ENCODE measurements at regions not wholly inside any gene's neighbourhood (a gene's known extent, or its start where the extent isn't known, plus 50 kb on each side); places are given as distances from the start of the nearest gene placed in this dataset.
A peak's percentile ranks its signal among the peaks of the same experiment; 100 is the strongest.

- no peak overlapping the region for H3K4me3 ChIP-seq (ENCODE audit: insufficient read depth, low read depth, low read length)
- H3K4me1 ChIP-seq (ENCODE audit: control insufficient read depth, insufficient read depth, low read length), result peaks cover 6% of the 10 kb centered on the region
- WGBS, 2 experiments, result 93 to 95% methylated on average over 5 of the region's 5 CpGs
- no peaks in the 10 kb centered on the region for H3K36me3 ChIP-seq (ENCODE audit: control insufficient read depth, insufficient read depth, low read length)
- no peaks in the 10 kb centered on the region for H3K27me3 ChIP-seq (ENCODE audit: control insufficient read depth, insufficient read depth, low read length, poor library complexity, severe bottlenecking)
- H3K27ac ChIP-seq (ENCODE audit: insufficient read depth, low read depth, low read length, poor library complexity, severe bottlenecking), result no peak overlapping the region
- no peaks in the 10 kb centered on the region for H3K9me3 ChIP-seq (ENCODE audit: control insufficient read depth, low read length)
Measured at GRCh38 chr6:163951326-163951725, 536.8 kb downstream of the QKI start.

GRCh38 chr6:163950159-163950558 is 535.6 kb downstream of the QKI start:
- Histone ChIP-seq H3K27ac (ENCODE audit: insufficient read depth, low read depth, low read length, poor library complexity, severe bottlenecking) (no peak overlapping the region), H3K27me3 (ENCODE audit: control insufficient read depth, insufficient read depth, low read length, poor library complexity, severe bottlenecking) (no peaks in the 10 kb centered on the region), H3K4me3 (ENCODE audit: insufficient read depth, low read depth, low read length) (no peak overlapping the region), H3K4me1 (ENCODE audit: control insufficient read depth, insufficient read depth, low read length) (peaks cover 16% of the 10 kb centered on the region), H3K36me3 (ENCODE audit: control insufficient read depth, insufficient read depth, low read length) (no peaks in the 10 kb centered on the region), H3K9me3 (ENCODE audit: control insufficient read depth, low read length) (no peaks in the 10 kb centered on the region)
- WGBS, 2 experiments, result 89 to 96% methylated on average over 3 of the region's 3 CpGs

- H3K9me3 ChIP-seq (ENCODE audit: control insufficient read depth, low read length), result no peaks in the 10 kb centered on the region
- WGBS, 2 experiments, result 90% methylated on average over 4 of the region's 4 CpGs
- no peaks in the 10 kb centered on the region for H3K36me3 ChIP-seq (ENCODE audit: control insufficient read depth, insufficient read depth, low read length)
- H3K4me3 ChIP-seq (ENCODE audit: insufficient read depth, low read depth, low read length), result no peak overlapping the region
- no peaks in the 10 kb centered on the region for H3K27me3 ChIP-seq (ENCODE audit: control insufficient read depth, insufficient read depth, low read length, poor library complexity, severe bottlenecking)
- H3K27ac ChIP-seq (ENCODE audit: insufficient read depth, low read depth, low read length, poor library complexity, severe bottlenecking), result no peak overlapping the region
- peaks cover 23% of the 10 kb centered on the region for H3K4me1 ChIP-seq (ENCODE audit: control insufficient read depth, insufficient read depth, low read length)
Measured at GRCh38 chr6:163949431-163949830, 534.9 kb downstream of the QKI start.

- Histone ChIP-seq H3K4me1 (ENCODE audit: control insufficient read depth, insufficient read depth, low read length) (peaks cover 31% of the 10 kb centered on the region), H3K4me3 (ENCODE audit: insufficient read depth, low read depth, low read length) (no peak overlapping the region), H3K36me3 (ENCODE audit: control insufficient read depth, insufficient read depth, low read length) (no peaks in the 10 kb centered on the region), H3K9me3 (ENCODE audit: control insufficient read depth, low read length) (no peaks in the 10 kb centered on the region), H3K27me3 (ENCODE audit: control insufficient read depth, insufficient read depth, low read length, poor library complexity, severe bottlenecking) (no peaks in the 10 kb centered on the region), H3K27ac (ENCODE audit: insufficient read depth, low read depth, low read length, poor library complexity, severe bottlenecking) (no peak overlapping the region)
- 92 to 95% methylated on average over 3 to 5 of the region's 5 CpGs for WGBS, 2 experiments
Measured at GRCh38 chr6:163948250-163948649, 533.7 kb downstream of the QKI start.

- Histone ChIP-seq H3K4me3 (ENCODE audit: insufficient read depth, low read depth, low read length) (no peak overlapping the region), H3K27ac (ENCODE audit: insufficient read depth, low read depth, low read length, poor library complexity, severe bottlenecking) (no peak overlapping the region), H3K9me3 (ENCODE audit: control insufficient read depth, low read length) (no peaks in the 10 kb centered on the region), H3K36me3 (ENCODE audit: control insufficient read depth, insufficient read depth, low read length) (no peaks in the 10 kb centered on the region), H3K4me1 (ENCODE audit: control insufficient read depth, insufficient read depth, low read length) (peaks cover 34% of the 10 kb centered on the region), H3K27me3 (ENCODE audit: control insufficient read depth, insufficient read depth, low read length, poor library complexity, severe bottlenecking) (no peaks in the 10 kb centered on the region)
- 95 to 97% methylated on average over 3 of the region's 3 CpGs for WGBS, 2 experiments
Measured at GRCh38 chr6:163947276-163947675, 532.8 kb downstream of the QKI start.

- Histone ChIP-seq H3K9me3 (ENCODE audit: control insufficient read depth, low read length) (no peaks in the 10 kb centered on the region), H3K4me1 (ENCODE audit: control insufficient read depth, insufficient read depth, low read length) (peaks cover 39% of the 10 kb centered on the region), H3K27ac (ENCODE audit: insufficient read depth, low read depth, low read length, poor library complexity, severe bottlenecking) (no peak overlapping the region), H3K27me3 (ENCODE audit: control insufficient read depth, insufficient read depth, low read length, poor library complexity, severe bottlenecking) (no peaks in the 10 kb centered on the region), H3K36me3 (ENCODE audit: control insufficient read depth, insufficient read depth, low read length) (no peaks in the 10 kb centered on the region), H3K4me3 (ENCODE audit: insufficient read depth, low read depth, low read length) (no peak overlapping the region)
- 88 to 94% methylated on average over 6 to 7 of the region's 7 CpGs for WGBS, 2 experiments
Measured at GRCh38 chr6:163946437-163946836, 531.9 kb downstream of the QKI start.

- WGBS, 2 experiments, result 93 to 95% methylated on average over 6 to 7 of the region's 7 CpGs
- Histone ChIP-seq H3K36me3 (ENCODE audit: control insufficient read depth, insufficient read depth, low read length) (no peaks in the 10 kb centered on the region), H3K27ac (ENCODE audit: insufficient read depth, low read depth, low read length, poor library complexity, severe bottlenecking) (no peak overlapping the region), H3K4me3 (ENCODE audit: insufficient read depth, low read depth, low read length) (no peak overlapping the region), H3K4me1 (ENCODE audit: control insufficient read depth, insufficient read depth, low read length) (peaks cover 42% of the 10 kb centered on the region), H3K27me3 (ENCODE audit: control insufficient read depth, insufficient read depth, low read length, poor library complexity, severe bottlenecking) (no peaks in the 10 kb centered on the region), H3K9me3 (ENCODE audit: control insufficient read depth, low read length) (no peaks in the 10 kb centered on the region)
Measured at GRCh38 chr6:163945808-163946207, 531.3 kb downstream of the QKI start.

GRCh38 chr6:163944897-163945296 is 530.4 kb downstream of the QKI start:
- H3K4me1 ChIP-seq (ENCODE audit: control insufficient read depth, insufficient read depth, low read length), result peaks cover 42% of the 10 kb centered on the region
- 25 to 28% methylated on average over 11 of the region's 11 CpGs for WGBS, 2 experiments

GRCh38 chr6:163943607-163944385 is 529.3 kb downstream of the QKI start:
- Histone ChIP-seq H3K9me3 (ENCODE audit: control insufficient read depth, low read length) (no peaks in the 10 kb centered on the region), H3K4me1 (ENCODE audit: control insufficient read depth, insufficient read depth, low read length) (peaks cover 42% of the 10 kb centered on the region), H3K27me3 (ENCODE audit: control insufficient read depth, insufficient read depth, low read length, poor library complexity, severe bottlenecking) (no peaks in the 10 kb centered on the region), H3K4me3 (ENCODE audit: insufficient read depth, low read depth, low read length) (no peak overlapping the region), H3K27ac (ENCODE audit: insufficient read depth, low read depth, low read length, poor library complexity, severe bottlenecking) (peak overlapping the region; percentile 94), H3K36me3 (ENCODE audit: control insufficient read depth, insufficient read depth, low read length) (no peaks in the 10 kb centered on the region)
- WGBS, 2 experiments, result 0% methylated on average over 15 of the region's 16 CpGs

More at GRCh38 chr6:163944897-163945296, 530.4 kb downstream of the QKI start:
- Histone ChIP-seq H3K27me3 (ENCODE audit: control insufficient read depth, insufficient read depth, low read length, poor library complexity, severe bottlenecking) (no peaks in the 10 kb centered on the region), H3K27ac (ENCODE audit: insufficient read depth, low read depth, low read length, poor library complexity, severe bottlenecking) (no peak overlapping the region), H3K9me3 (ENCODE audit: control insufficient read depth, low read length) (no peaks in the 10 kb centered on the region), H3K36me3 (ENCODE audit: control insufficient read depth, insufficient read depth, low read length) (no peaks in the 10 kb centered on the region), H3K4me3 (ENCODE audit: insufficient read depth, low read depth, low read length) (no peak overlapping the region)

- Histone ChIP-seq H3K27me3 (ENCODE audit: control insufficient read depth, insufficient read depth, low read length, poor library complexity, severe bottlenecking) (no peaks in the 10 kb centered on the region), H3K36me3 (ENCODE audit: control insufficient read depth, insufficient read depth, low read length) (no peaks in the 10 kb centered on the region), H3K27ac (ENCODE audit: insufficient read depth, low read depth, low read length, poor library complexity, severe bottlenecking) (no peak overlapping the region), H3K4me1 (ENCODE audit: control insufficient read depth, insufficient read depth, low read length) (peaks cover 42% of the 10 kb centered on the region), H3K4me3 (ENCODE audit: insufficient read depth, low read depth, low read length) (no peak overlapping the region), H3K9me3 (ENCODE audit: control insufficient read depth, low read length) (no peaks in the 10 kb centered on the region)
- WGBS, 2 experiments, result 55 to 59% methylated on average over 3 of the region's 3 CpGs
Measured at GRCh38 chr6:163942790-163943189, 528.3 kb downstream of the QKI start.
